ENCODE measurements at regions not wholly inside any gene's neighbourhood (a gene's known extent, or its start where the extent isn't known, plus 50 kb on each side); places are given as distances from the start of the nearest gene placed in this dataset.

DNA sequence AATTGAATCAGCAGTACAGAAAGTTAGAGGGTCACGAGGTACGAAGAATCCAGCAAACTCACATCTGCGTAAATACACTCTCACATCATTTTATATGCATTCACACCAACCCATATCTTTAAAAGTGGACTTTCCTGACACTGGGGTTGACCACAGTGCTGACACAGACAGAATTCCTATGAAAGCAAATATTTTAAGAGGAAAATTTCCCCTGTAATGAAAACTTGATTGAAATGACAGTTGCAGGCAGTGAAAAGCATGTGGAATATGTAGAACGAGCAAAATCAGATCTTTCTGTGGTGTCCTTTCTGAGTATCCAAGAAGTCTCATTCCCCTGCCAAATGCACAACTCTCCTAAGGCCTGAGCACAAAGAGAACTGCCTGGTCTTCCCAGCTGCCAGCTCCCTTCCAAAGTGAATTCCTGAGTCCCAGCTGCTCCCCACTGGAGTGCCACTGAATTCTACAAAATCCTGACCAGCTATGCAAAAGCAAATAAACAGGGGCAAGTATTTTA, 50.5 kb upstream of the FAM9C start:
- TF ChIP-seq, protein P1, sequence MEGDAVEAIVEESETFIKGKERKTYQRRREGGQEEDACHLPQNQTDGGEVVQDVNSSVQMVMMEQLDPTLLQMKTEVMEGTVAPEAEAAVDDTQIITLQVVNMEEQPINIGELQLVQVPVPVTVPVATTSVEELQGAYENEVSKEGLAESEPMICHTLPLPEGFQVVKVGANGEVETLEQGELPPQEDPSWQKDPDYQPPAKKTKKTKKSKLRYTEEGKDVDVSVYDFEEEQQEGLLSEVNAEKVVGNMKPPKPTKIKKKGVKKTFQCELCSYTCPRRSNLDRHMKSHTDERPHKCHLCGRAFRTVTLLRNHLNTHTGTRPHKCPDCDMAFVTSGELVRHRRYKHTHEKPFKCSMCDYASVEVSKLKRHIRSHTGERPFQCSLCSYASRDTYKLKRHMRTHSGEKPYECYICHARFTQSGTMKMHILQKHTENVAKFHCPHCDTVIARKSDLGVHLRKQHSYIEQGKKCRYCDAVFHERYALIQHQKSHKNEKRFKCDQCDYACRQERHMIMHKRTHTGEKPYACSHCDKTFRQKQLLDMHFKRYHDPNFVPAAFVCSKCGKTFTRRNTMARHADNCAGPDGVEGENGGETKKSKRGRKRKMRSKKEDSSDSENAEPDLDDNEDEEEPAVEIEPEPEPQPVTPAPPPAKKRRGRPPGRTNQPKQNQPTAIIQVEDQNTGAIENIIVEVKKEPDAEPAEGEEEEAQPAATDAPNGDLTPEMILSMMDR (IDR thresholded peaks at IDR 0.05) = no peak
- DNase-seq (ENCODE audit: low spot score) = no peak
- Histone ChIP-seq H3K4me3 (no peak overlapping the region), H3K27ac (peak overlapping the region in 1 of 2 donors; percentile 53)

DNA sequence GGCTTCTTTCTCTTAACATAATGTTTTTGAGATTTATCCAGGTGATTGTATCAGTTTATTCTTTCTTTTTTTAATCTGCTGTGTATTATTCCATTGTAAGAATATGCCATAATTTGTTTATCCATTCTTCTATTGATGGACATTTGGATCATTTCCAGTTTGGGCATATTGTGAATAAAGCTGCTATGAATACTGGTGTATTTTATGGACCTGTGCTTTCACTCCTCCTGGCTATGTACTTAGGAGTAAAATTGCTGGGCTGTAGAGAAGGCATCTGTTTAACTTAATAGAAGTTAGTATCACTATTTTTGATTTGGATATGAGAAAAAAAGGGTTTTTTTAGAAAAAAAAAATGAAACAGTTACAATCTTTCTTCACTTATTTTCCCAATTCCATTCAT, 50.0 kb upstream of the FAM9C start:
- Histone ChIP-seq H3K27ac (no peak overlapping the region), H3K4me3 (no peak overlapping the region)
- no peak for DNase-seq (ENCODE audit: low spot score)
- TF ChIP-seq, protein P1 (IDR thresholded peaks at IDR 0.05) = no peak

Measured in coronary artery (tissue), 2 donors.